ENCODE measurements at regions not wholly inside any gene's neighbourhood (a gene's known extent, or its start where the extent isn't known, plus 50 kb on each side); places are given as distances from the start of the nearest gene placed in this dataset.
"Not testable (repeated sequence)": the region's sequence is repeated elsewhere in the genome, so short reads cannot be mapped to it uniquely, and the experiment has no call there.

DNA sequence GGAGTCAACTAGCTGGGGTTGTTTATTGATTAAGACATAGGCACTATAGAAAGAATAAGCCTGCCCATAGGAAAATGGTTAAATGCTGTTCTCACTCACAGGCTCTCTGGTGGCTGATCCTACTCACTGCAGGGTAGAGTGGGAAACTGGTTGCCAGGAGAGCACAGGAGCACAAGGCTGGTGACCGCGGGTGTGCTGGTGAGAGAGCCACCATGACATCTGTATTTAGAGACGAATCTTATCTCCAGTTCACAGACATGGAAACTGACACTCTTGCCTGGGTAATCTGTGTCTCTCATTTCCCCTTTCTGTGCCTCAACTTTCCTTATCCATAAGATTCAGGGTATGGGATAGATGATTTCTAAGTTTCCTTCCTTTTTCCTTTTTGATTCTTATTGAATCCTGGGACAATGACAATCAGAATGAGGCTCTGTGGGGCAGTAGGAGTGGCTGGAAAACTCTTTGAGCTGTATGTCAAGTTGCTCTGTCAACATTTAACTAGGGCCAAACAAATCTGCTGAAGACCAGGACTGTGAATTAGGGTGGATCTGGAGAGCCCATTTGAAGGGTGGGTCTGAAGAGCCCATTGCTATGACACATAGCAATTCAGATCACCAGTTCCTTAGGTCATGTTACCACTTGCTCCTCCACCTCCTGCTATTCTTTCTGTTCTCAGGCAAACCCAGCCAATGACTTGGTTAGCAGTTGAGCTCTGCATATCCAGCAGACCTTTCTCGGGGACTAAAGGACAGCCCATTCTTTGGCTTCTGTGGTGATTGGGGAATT is 286.1 kb upstream of the TBL1XR1 start:
- no peak for DNase-seq

DNA sequence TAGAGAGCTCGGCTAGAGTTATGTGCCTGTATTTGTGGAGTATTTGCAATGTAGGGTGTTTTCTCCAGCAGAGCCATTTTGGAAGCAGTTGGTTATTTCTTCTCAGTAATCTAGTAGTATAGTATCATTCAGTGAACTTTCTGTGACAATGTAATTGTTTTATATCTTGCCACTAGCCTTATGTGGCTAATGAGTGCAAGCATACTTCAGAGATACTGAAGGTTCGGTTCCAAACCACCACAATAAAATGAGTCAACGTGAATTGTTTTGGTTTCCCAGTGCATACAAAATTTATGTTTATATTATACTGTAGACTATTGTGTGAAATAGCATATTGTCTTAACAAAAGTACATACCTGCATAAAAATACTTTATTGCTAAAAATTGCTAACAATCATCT is 286.9 kb upstream of the TBL1XR1 start:
- no peak for DNase-seq

- DNase-seq, result no peak
Observed at GRCh38 chr3:177484926-177485325, 287.6 kb upstream of the TBL1XR1 start.

DNA sequence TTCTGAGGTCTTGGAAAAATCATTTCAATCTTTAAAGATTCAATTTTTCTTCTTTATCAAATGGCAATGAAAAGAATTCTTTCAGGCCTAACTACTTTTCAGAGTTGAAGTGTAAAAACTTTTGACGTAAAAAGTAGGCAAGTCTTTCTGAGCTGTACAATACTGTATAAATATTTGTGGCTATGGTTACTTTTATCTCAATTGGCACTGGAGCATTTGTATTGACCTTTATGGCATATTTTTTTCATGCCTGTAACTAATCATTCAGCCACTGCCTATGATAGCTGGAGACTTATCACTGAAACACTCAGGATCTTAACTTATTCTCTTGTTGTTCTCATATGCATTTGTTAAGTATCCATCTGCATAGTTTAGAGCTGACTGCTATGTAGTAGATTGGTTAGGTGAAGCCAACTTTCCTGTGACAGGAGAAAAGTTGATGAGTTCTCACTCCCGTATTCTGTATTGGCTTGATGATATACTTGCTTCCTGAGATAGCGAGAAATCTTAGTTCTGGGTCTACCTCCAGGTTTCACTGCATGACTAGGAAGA is 290.4 kb upstream of the TBL1XR1 start:
- no peak for DNase-seq

- peak; percentile 54 for DNase-seq
Observed at GRCh38 chr3:177488740-177489139, 291.5 kb upstream of the TBL1XR1 start.

DNA sequence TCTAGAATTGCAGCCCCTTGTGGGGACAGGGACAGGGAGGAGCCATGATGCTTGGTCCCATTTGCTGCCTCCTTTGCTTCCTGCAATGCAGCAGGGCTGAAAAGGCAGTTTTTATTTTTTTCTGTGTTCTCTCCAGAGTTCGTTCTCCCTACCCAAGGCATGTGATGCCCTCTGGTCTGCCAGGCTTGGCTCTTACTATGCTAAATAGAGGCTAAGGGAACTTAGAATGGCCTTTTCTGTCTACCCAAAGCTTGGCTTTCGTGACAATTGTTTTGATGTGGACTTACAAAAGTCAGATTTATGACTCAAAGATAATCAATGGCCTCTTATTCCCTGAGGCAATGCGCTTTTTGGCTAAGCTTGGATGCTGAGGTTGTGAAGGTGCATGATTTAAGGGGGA is 293.3 kb upstream of the TBL1XR1 start:
- no peak for DNase-seq

DNA sequence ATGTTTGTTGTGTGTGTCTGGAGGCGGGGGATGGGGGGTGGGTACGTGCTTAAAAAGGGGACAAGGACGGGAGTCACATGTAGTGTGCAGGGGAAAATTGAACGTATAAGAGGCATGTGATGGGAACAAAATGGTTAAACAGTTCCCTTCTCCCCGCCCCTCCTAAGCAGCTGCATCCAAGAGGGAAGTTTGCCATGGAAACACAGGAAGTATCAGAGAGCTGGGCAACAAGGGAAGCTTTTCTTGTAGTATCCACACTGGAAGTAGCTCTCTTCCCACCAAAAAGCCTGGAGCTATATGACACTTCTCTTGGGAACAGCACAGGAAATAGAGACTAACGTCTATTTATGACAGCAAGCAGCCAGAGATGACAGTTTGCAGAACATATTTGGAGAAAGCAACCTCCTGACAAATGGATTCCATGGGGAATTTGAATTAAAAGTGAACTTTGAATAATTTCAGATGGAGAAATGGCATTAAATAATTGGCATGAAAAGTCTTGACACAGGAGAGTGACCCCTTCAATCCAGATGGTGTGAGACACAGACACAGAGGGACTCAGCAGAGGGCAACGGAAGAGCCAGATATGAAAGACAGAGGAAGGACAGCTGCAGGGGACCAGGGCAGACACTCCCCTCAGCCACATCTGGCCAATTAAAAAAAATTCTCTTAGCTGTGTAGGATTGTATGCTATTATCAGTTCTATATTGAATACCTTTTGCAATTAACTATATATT is 294.2 kb upstream of the TBL1XR1 start:
- no peak for DNase-seq

DNA sequence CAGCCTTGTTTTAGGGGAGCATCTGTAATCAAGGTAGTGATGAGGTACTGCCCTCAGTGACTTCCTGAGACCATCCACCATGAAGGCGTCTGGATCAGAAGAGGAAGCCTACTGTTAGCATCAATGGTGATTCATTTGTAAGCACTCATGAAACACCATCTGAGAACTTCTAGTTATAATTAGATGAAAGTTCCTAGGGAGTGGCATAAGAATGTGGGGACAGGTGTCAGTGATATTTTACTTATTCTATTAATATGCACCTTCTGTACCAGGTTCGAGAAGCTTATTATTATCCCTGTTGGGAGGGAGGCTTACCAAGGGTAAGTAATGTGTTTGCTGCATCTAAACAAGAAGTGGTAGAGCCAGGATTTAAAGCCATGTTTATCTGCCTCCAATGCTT is 295.8 kb upstream of the TBL1XR1 start:
- no peak for DNase-seq

DNA sequence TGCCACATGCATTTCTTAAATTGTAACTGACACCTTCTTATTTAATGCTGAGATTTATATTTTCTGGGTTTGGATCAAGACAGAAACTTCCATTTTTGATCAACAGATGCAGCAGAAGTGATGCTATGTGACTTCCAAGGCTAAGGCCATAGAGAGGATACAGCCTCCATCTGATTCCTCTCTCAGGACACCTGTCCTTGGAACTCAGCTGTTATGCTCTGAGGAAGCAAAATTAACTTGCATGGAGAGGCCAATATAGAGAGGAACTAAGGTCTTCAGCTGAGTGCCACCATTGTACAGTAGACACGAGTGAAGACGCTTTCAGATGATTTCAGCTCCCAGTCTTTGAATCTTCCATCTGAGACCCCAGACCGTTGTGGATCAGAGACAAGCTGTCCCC is 296.9 kb upstream of the TBL1XR1 start:
- no peak for DNase-seq

- DNase-seq, result no peak
Observed at GRCh38 chr3:177495566-177495965, 298.3 kb upstream of the TBL1XR1 start.

GRCh38 chr3:177498037-177498857 is 301.0 kb upstream of the TBL1XR1 start:
- DNase-seq, result peak; percentile 82

- not testable (repeated sequence) for DNase-seq
Observed at GRCh38 chr3:177499039-177499438, 301.8 kb upstream of the TBL1XR1 start.

DNA sequence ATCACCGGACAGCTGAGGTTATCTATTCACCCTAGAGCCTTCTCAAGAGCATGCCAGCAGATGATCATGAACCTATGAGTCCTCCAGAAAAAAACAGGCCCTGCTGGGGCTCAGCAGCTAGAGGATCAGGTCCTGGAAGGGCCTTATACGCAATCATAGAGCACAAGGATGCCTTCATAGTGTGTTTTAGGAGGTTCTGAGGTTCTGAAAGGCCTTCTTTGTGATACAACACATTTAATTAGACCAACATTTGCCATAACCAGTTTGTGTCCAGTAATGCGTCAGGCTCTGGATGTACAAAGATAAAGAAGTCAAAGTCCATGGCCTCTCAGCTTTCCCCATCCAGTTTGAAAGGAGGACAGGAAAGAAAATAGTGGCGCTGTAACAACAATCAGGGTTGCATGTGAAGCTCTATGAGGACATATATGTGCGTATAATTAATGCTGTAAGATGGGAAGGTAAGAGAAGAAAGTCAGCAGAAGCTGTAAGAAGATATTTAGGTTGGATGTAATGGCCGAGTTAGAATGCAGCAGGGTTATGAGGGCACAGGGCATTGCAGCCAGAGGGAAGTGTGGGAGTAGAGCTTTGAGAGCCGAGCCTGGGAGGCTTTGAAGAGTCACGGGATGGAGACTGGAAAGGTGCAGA is 302.6 kb upstream of the TBL1XR1 start:
- DNase-seq, result no peak

GRCh38 chr3:177510693-177511216 is 313.5 kb upstream of the TBL1XR1 start:
- no peak for DNase-seq

- DNase-seq, result no peak
Observed at GRCh38 chr3:177512945-177513814, 315.9 kb upstream of the TBL1XR1 start.

- DNase-seq, result no peak
Observed at GRCh38 chr3:177513815-177514610, 316.7 kb upstream of the TBL1XR1 start.

DNA sequence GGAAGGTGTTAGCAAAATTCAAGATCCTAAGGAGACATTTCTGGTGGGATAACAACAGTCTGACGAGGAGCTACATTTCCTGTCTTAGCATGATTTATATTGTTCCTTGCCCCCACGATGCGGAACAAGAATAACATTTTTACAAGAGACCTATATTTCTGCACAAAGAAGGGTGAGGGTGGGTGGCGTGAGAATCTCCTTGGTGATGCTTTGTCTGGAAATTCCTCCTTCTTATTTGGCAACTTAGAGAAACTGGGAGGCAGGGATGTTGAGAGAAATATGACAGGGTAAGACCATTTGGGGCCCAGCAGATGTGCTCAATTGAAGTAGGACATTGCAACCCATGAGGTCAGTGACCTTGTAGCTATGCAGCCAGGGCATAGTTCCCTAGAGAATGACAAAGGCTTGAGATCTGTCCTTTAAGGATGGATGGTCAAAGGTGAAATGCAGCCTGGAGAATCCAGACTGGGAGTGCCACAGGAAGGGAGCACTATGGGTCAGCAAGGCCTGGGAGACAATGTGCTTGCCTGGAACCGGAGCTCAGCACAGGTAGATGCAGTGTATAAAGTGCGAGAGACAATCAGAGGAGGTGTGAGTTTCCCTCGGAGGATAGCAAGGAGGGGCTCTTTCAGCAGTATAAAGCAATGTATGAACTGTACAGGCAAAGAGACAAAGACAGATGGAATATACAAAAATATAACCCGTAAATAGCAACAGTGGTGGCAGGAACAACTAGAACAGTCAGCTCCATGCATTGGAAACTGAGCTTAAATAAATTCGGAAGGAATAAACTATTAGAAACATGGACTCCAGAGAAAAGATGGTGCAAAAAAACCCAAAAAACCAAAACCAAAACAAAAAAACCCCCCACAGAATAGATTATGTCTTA is 317.6 kb upstream of the TBL1XR1 start:
- no peak for DNase-seq

DNA sequence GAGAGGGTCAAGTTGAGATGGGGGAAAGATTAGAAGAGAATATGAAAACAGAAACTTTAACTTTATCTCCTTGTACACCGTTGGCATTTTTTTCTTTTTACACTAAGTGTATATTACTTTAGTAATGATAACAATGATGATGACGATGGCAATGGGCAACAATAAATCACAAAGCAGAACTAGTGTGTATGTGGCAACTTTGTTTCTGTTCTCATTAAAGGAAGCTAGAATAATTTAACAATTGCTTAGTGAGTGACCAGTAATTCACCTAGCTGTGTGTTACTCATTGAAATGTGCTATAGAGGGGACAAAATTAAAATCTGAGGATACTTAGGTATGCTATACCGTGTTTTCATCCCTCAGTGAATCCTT is 318.5 kb upstream of the TBL1XR1 start:
- peak; percentile 28 for DNase-seq
